HG02870 (cell line): ENCODE measurements at regions not wholly inside any gene's neighbourhood (a gene's known extent, or its start where the extent isn't known, plus 50 kb on each side); places are given as distances from the start of the nearest gene placed in this dataset.

ENCODE experiments used
- ATAC-seq: cut with Tn5 transposase; IDR thresholded peaks from one replicate; pipeline ENCODE4 v1.9.1; 2021; ENCODE audit warnings: mild to moderate bottlenecking, moderate library complexity; ENCODE audit not compliant: unreplicated experiment

- no peak for ATAC-seq
These were observed 255.9 kb downstream of the GABRG2 start for GRCh38 chr5:162323466-162323865.

GRCh38 chr5:162324328-162324727 lies 256.8 kb downstream of the GABRG2 start:
- ATAC-seq: no peak

GRCh38 chr5:162325143-162325727 lies 257.7 kb downstream of the GABRG2 start:
- no peak for ATAC-seq

GRCh38 chr5:162334944-162335343 lies 267.4 kb downstream of the GABRG2 start:
- no peak for ATAC-seq

GRCh38 chr5:162360373-162360931 lies 292.9 kb downstream of the GABRG2 start:
- no peak for ATAC-seq

- no peak for ATAC-seq
These were observed 304.7 kb downstream of the GABRG2 start for GRCh38 chr5:162372256-162372655.

- no peak for ATAC-seq
These were observed 310.3 kb downstream of the GABRG2 start for GRCh38 chr5:162377895-162378294.

GRCh38 chr5:162382839-162383238 lies 315.3 kb downstream of the GABRG2 start:
- ATAC-seq: no peak

GRCh38 chr5:162384225-162384624 lies 316.7 kb downstream of the GABRG2 start:
- ATAC-seq: no peak

- ATAC-seq: no peak
These were observed 324.3 kb downstream of the GABRG2 start for GRCh38 chr5:162391833-162392232.

- ATAC-seq: no peak
These were observed 324.8 kb downstream of the GABRG2 start for GRCh38 chr5:162392336-162392735.

GRCh38 chr5:162393534-162393933 lies 326.0 kb downstream of the GABRG2 start:
- no peak for ATAC-seq

GRCh38 chr5:162407614-162408013 lies 340.0 kb downstream of the GABRG2 start:
- ATAC-seq: no peak

- ATAC-seq: no peak
These were observed 342.8 kb downstream of the GABRG2 start for GRCh38 chr5:162410365-162410764.

- ATAC-seq: no peak
These were observed 361.6 kb downstream of the GABRG2 start for GRCh38 chr5:162429142-162429541.

- no peak for ATAC-seq
These were observed 366.7 kb downstream of the GABRG2 start for GRCh38 chr5:162434281-162434680.

GRCh38 chr5:162436055-162436454 lies 368.5 kb downstream of the GABRG2 start:
- ATAC-seq: no peak

GRCh38 chr5:162444129-162444762 lies 376.7 kb downstream of the GABRG2 start:
- no peak for ATAC-seq

- no peak for ATAC-seq
These were observed 388.5 kb downstream of the GABRG2 start for GRCh38 chr5:162456086-162456485.

GRCh38 chr5:162466011-162466410 lies 398.4 kb downstream of the GABRG2 start:
- ATAC-seq: no peak

GRCh38 chr5:162473041-162473714 lies 405.6 kb downstream of the GABRG2 start:
- ATAC-seq: no peak

- ATAC-seq: no peak
These were observed 406.7 kb downstream of the GABRG2 start for GRCh38 chr5:162474239-162474638.
